GM12872 (cell line): ENCODE measurements at regions not wholly inside any gene's neighbourhood (a gene's known extent, or its start where the extent isn't known, plus 50 kb on each side); places are given as distances from the start of the nearest gene placed in this dataset.

ENCODE experiments used
- CTCF ChIP-seq: IDR thresholded peaks from 3 replicates; pipeline ENCODE4 v1.5.1; 2011; ENCODE audit warnings: low read depth, mild to moderate bottlenecking, low read length, moderate library complexity; ENCODE audit not compliant: insufficient read depth

GRCh38 chr4:45931154-45931553 lies 192.7 kb downstream of the GABRG1 start:
- TF ChIP-seq CTCF, result no peak

- TF ChIP-seq CTCF, result no peak
These were observed 196.2 kb downstream of the GABRG1 start for GRCh38 chr4:45927641-45928040.

- no peak for TF ChIP-seq CTCF
These were observed 198.0 kb downstream of the GABRG1 start for GRCh38 chr4:45925809-45926208.

- no peak for TF ChIP-seq CTCF
These were observed 203.0 kb downstream of the GABRG1 start for GRCh38 chr4:45920861-45921260.

GRCh38 chr4:45910511-45910910 lies 213.3 kb downstream of the GABRG1 start:
- no peak for TF ChIP-seq CTCF

- no peak for TF ChIP-seq CTCF
These were observed 225.8 kb downstream of the GABRG1 start for GRCh38 chr4:45897946-45898585.

- TF ChIP-seq CTCF, result no peak
These were observed 240.4 kb downstream of the GABRG1 start for GRCh38 chr4:45883421-45883820.
